ENCODE measurements at regions not wholly inside any gene's neighbourhood (a gene's known extent, or its start where the extent isn't known, plus 50 kb on each side); places are given as distances from the start of the nearest gene placed in this dataset.

- no peak for DNase-seq
These were observed 740.9 kb upstream of the FLRT2 start for GRCh38 chr14:84789012-84789411.

GRCh38 chr14:84792722-84793410, 737.1 kb upstream of the FLRT2 start:
- no peak for DNase-seq

- DNase-seq = no peak
These were observed 732.6 kb upstream of the FLRT2 start for GRCh38 chr14:84797326-84797725.

- DNase-seq = no peak
These were observed 725.5 kb upstream of the FLRT2 start for GRCh38 chr14:84804468-84804867.

- DNase-seq = no peak
These were observed 725.0 kb upstream of the FLRT2 start for GRCh38 chr14:84804895-84805294.

- DNase-seq = no peak
These were observed 723.8 kb upstream of the FLRT2 start for GRCh38 chr14:84806181-84806580.

- DNase-seq = no peak
These were observed 723.3 kb upstream of the FLRT2 start for GRCh38 chr14:84806622-84807021.

GRCh38 chr14:84807673-84808072, 722.3 kb upstream of the FLRT2 start:
- DNase-seq = no peak

GRCh38 chr14:84809158-84809557, 720.8 kb upstream of the FLRT2 start:
- no peak for DNase-seq

- no peak for DNase-seq
These were observed 715.6 kb upstream of the FLRT2 start for GRCh38 chr14:84814391-84814790.

- DNase-seq = no peak
These were observed 710.4 kb upstream of the FLRT2 start for GRCh38 chr14:84819528-84819927.

- DNase-seq = no peak
These were observed 704.3 kb upstream of the FLRT2 start for GRCh38 chr14:84825481-84826251.

GRCh38 chr14:84826294-84826693, 703.6 kb upstream of the FLRT2 start:
- no peak for DNase-seq

GRCh38 chr14:84850595-84850994, 679.3 kb upstream of the FLRT2 start:
- no peak for DNase-seq

- no peak for DNase-seq
These were observed 673.0 kb upstream of the FLRT2 start for GRCh38 chr14:84856751-84857534.

- DNase-seq = no peak
These were observed 672.4 kb upstream of the FLRT2 start for GRCh38 chr14:84857571-84857970.

- DNase-seq = no peak
These were observed 670.8 kb upstream of the FLRT2 start for GRCh38 chr14:84859116-84859515.

- DNase-seq = no peak
These were observed 665.2 kb upstream of the FLRT2 start for GRCh38 chr14:84864548-84865271.

- no peak for DNase-seq
These were observed 658.2 kb upstream of the FLRT2 start for GRCh38 chr14:84871734-84872133.

- DNase-seq = no peak
These were observed 655.5 kb upstream of the FLRT2 start for GRCh38 chr14:84874436-84874835.

- DNase-seq = no peak
These were observed 652.9 kb upstream of the FLRT2 start for GRCh38 chr14:84877061-84877460.

GRCh38 chr14:84882830-84883229, 647.1 kb upstream of the FLRT2 start:
- DNase-seq = no peak

GRCh38 chr14:84885061-84885460, 644.9 kb upstream of the FLRT2 start:
- no peak for DNase-seq

Measured in SHP77 (cell line).